ENCODE measurements at regions not wholly inside any gene's neighbourhood (a gene's known extent, or its start where the extent isn't known, plus 50 kb on each side); places are given as distances from the start of the nearest gene placed in this dataset.
"Not testable (repeated sequence)": the region's sequence is repeated elsewhere in the genome, so short reads cannot be mapped to it uniquely, and the experiment has no call there.

DNA sequence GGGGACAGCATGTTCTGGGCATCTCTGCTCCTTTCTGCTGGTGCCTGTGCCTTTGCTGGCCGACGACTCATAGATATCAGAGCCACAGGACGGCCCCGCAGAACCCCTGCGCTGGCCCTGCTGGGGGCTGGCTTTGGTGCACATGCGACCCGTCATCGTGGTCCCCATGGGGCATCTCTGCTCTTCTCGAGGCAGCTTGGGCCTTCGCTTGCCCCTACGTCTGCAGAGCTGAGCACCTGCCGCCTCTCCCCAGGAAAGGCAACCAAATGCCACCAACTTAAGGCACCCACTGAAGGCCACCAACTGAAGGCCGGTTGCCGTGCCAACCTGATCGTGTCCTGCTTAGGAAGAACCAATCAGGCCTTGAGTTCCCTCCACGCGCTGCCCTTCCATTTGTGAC, 153.1 kb downstream of the FOXD4L6 start:
- not testable (repeated sequence) for H3K27ac ChIP-seq (ENCODE audit: low read depth, low read length)

DNA sequence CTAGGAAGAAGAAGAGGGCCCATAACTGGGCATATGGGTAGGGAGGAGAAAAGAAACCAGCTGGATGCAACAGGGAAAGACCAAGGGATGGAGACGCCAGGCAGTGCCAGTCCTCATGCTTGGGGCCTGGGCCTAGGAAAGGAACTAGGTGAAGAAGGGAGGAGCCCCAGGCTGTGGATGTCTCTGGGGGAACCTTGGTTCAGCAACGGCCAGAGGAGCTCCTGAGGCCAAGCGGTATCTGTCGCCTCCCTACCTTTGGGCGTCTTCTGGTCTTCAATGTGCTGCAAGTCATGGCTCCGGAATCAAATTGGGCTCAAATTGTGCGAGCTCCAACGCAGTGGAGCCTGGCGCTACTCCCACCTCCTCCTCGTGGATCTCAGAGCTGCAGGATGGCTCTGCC, 153.6 kb downstream of the FOXD4L6 start:
- H3K4me2 ChIP-seq (ENCODE audit: low read length); H3K9me2 ChIP-seq (replicated peaks; ENCODE audit: control insufficient read depth, low read length); H3K4me1 ChIP-seq (ENCODE audit: control insufficient read depth, low read length); H3K79me2 ChIP-seq (ENCODE audit: control insufficient read depth, low read length); H3K4me3 ChIP-seq (ENCODE audit: low read length); H3K27me3 ChIP-seq (ENCODE audit: control insufficient read depth, low read length); H4K20me1 ChIP-seq (ENCODE audit: control insufficient read depth, insufficient read depth, low read depth, low read length); H3K27ac ChIP-seq (ENCODE audit: low read depth, low read length); H3F3A ChIP-seq (ENCODE audit: control insufficient read depth, insufficient read depth); H3K36me3 ChIP-seq (ENCODE audit: control insufficient read depth, low read length); H3K9me3 ChIP-seq (ENCODE audit: control insufficient read depth, insufficient read depth, low read length): not testable (repeated sequence)

More for the DNA sequence above, 153.1 kb downstream of the FOXD4L6 start:
- H3K9me3 ChIP-seq (ENCODE audit: control insufficient read depth, insufficient read depth, low read length); H3K4me3 ChIP-seq (ENCODE audit: low read length); H3K4me2 ChIP-seq (ENCODE audit: low read length); H3K9me2 ChIP-seq (replicated peaks; ENCODE audit: control insufficient read depth, low read length); H3K36me3 ChIP-seq (ENCODE audit: control insufficient read depth, low read length); H4K20me1 ChIP-seq (ENCODE audit: control insufficient read depth, insufficient read depth, low read depth, low read length); H3F3A ChIP-seq (ENCODE audit: control insufficient read depth, insufficient read depth); H3K4me1 ChIP-seq (ENCODE audit: control insufficient read depth, low read length); H3K27me3 ChIP-seq (ENCODE audit: control insufficient read depth, low read length); H3K79me2 ChIP-seq (ENCODE audit: control insufficient read depth, low read length): not testable (repeated sequence)

DNA sequence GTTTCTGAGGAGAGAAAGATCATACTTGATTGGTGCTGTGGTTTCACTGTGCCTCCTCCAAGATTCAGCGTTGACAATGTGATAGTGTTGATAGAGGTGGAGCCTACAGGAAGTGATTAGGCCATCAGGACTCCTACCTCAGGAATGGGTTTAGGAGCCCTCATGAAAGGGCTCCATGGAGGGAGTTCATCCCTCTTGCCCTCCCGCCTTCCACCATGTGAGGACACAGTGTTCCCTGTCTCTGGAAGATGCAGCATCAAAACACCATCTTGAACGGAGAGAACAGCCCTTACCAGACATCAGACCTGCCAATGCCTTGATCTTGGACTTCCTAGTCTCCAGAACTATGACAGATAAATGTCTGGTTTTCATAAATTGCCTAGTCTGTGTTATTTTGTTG, 156.7 kb downstream of the FOXD4L6 start:
- not testable (repeated sequence) for H3K9me3 ChIP-seq (ENCODE audit: control insufficient read depth, insufficient read depth, low read length); H3K4me3 ChIP-seq (ENCODE audit: low read length); H3K9me2 ChIP-seq (replicated peaks; ENCODE audit: control insufficient read depth, low read length); H3F3A ChIP-seq (ENCODE audit: control insufficient read depth, insufficient read depth); H3K4me2 ChIP-seq (ENCODE audit: low read length); H3K79me2 ChIP-seq (ENCODE audit: control insufficient read depth, low read length); H3K27me3 ChIP-seq (ENCODE audit: control insufficient read depth, low read length); H3K27ac ChIP-seq (ENCODE audit: low read depth, low read length); H4K20me1 ChIP-seq (ENCODE audit: control insufficient read depth, insufficient read depth, low read depth, low read length); H3K36me3 ChIP-seq (ENCODE audit: control insufficient read depth, low read length); H3K4me1 ChIP-seq (ENCODE audit: control insufficient read depth, low read length)

DNA sequence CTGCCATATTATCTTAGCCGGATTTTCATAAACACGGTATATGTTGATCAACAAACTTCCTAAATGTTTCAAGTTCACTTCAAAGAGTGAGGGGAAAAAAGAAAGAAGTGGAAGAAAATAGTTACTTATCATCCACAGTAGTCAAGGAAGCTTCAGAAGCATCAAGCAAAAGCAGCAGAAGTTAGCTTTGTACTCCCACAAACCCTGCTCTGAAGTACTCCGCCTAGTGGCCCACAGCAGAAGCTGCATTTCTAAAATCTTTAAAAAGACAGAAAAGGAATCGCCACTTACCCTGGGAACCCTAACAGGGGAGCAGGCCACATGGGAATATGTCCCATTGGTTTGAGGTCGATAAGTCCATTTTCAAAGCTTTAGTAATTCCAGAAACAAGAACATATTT, 158.1 kb downstream of the FOXD4L6 start:
- not testable (repeated sequence) for H3K27ac ChIP-seq (ENCODE audit: low read depth, low read length); H3K4me2 ChIP-seq (ENCODE audit: low read length); H3K9me2 ChIP-seq (replicated peaks; ENCODE audit: control insufficient read depth, low read length); H3K4me1 ChIP-seq (ENCODE audit: control insufficient read depth, low read length); H3K4me3 ChIP-seq (ENCODE audit: low read length); H3K79me2 ChIP-seq (ENCODE audit: control insufficient read depth, low read length); H3F3A ChIP-seq (ENCODE audit: control insufficient read depth, insufficient read depth); H3K9me3 ChIP-seq (ENCODE audit: control insufficient read depth, insufficient read depth, low read length); H4K20me1 ChIP-seq (ENCODE audit: control insufficient read depth, insufficient read depth, low read depth, low read length); H3K27me3 ChIP-seq (ENCODE audit: control insufficient read depth, low read length); H3K36me3 ChIP-seq (ENCODE audit: control insufficient read depth, low read length)
- TF ChIP-seq, protein P1, sequence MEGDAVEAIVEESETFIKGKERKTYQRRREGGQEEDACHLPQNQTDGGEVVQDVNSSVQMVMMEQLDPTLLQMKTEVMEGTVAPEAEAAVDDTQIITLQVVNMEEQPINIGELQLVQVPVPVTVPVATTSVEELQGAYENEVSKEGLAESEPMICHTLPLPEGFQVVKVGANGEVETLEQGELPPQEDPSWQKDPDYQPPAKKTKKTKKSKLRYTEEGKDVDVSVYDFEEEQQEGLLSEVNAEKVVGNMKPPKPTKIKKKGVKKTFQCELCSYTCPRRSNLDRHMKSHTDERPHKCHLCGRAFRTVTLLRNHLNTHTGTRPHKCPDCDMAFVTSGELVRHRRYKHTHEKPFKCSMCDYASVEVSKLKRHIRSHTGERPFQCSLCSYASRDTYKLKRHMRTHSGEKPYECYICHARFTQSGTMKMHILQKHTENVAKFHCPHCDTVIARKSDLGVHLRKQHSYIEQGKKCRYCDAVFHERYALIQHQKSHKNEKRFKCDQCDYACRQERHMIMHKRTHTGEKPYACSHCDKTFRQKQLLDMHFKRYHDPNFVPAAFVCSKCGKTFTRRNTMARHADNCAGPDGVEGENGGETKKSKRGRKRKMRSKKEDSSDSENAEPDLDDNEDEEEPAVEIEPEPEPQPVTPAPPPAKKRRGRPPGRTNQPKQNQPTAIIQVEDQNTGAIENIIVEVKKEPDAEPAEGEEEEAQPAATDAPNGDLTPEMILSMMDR (IDR thresholded peaks at IDR 0.05; ENCODE audit: low read depth, low read length, poor library complexity, severe bottlenecking), result peak; percentile 35

DNA sequence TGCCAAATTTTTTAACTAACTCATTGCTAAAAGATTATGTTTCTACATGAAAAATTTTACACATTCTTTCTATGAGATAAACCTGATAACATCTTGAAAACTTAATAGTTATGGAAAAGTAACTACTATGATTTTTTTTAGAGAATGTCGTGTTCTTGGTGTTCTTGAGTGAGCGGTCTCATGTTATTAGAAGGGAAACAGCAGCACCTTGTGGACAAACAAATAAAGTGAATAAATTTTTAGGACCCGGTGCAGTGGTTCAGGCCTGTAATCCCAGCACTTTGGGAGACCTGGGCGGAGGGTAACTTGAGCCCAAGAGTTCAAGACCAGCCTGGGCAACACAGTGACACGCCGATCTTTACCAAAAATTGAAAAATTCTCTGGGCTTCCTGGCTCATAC, 166.0 kb downstream of the FOXD4L6 start:
- H4K20me1 ChIP-seq (ENCODE audit: control insufficient read depth, insufficient read depth, low read depth, low read length); H3K79me2 ChIP-seq (ENCODE audit: control insufficient read depth, low read length); H3K4me3 ChIP-seq (ENCODE audit: low read length); H3K9me2 ChIP-seq (replicated peaks; ENCODE audit: control insufficient read depth, low read length); H3K4me2 ChIP-seq (ENCODE audit: low read length); H3K9me3 ChIP-seq (ENCODE audit: control insufficient read depth, insufficient read depth, low read length); H3F3A ChIP-seq (ENCODE audit: control insufficient read depth, insufficient read depth); H3K36me3 ChIP-seq (ENCODE audit: control insufficient read depth, low read length); H3K27ac ChIP-seq (ENCODE audit: low read depth, low read length); H3K27me3 ChIP-seq (ENCODE audit: control insufficient read depth, low read length); H3K4me1 ChIP-seq (ENCODE audit: control insufficient read depth, low read length): not testable (repeated sequence)

DNA sequence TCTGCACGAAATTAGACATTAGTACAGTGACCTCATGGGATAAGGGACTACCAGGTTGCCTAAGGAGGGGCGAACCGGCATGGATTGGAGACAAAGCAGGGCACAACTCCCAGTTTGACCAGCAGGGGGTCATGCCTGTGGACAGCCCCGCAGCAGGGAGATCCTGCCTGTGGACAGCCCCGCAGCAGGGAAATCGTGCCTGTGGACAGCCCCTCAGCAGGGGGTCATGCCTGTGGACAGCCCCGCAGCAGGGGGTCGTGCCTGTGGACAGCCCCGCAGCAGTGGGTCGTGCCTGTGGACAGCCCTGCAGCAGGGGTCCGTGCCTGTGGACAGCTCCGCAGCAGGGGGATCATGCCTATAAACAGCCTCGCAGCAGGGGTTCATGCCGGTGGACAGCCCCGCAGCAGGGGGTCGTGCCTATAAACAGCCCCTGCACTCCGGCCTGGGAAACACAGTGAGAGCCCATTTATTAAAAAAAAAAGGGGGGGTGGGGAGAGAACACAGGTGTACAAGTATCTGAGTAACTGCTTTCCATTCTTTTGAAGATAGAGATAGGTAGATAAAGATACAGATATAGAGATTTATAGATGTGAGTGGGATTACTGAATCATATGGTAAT, 176.5 kb downstream of the FOXD4L6 start:
- H3K4me2 ChIP-seq (ENCODE audit: low read length); H3K27ac ChIP-seq (ENCODE audit: low read depth, low read length); H3K79me2 ChIP-seq (ENCODE audit: control insufficient read depth, low read length); H3K4me3 ChIP-seq (ENCODE audit: low read length); H3F3A ChIP-seq (ENCODE audit: control insufficient read depth, insufficient read depth); H4K20me1 ChIP-seq (ENCODE audit: control insufficient read depth, insufficient read depth, low read depth, low read length); H3K9me3 ChIP-seq (ENCODE audit: control insufficient read depth, insufficient read depth, low read length); H3K9me2 ChIP-seq (replicated peaks; ENCODE audit: control insufficient read depth, low read length); H3K4me1 ChIP-seq (ENCODE audit: control insufficient read depth, low read length); H3K36me3 ChIP-seq (ENCODE audit: control insufficient read depth, low read length); H3K27me3 ChIP-seq (ENCODE audit: control insufficient read depth, low read length): not testable (repeated sequence)

DNA sequence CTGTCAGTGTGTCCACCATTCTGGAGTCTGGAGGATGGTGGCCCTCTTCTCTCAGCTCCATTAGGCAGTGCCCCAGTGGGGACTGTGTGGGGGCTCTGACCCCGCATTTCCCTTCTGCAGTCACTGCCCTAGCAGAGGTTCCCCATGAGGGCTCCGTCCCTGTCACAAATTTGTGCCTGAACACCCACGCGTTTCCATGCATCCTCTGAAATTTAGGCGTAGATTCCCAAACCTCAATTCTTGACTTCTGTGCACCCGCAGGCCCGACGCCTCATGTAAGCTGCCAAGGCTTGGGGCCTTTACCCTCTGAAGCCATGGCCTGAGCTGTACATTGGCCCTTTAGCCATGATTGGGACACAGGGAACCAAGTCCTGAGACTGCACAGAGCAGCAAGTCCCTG, 182.3 kb downstream of the FOXD4L6 start:
- not testable (repeated sequence) for H3K4me3 ChIP-seq (ENCODE audit: low read length); H3K9me3 ChIP-seq (ENCODE audit: control insufficient read depth, insufficient read depth, low read length); H3K36me3 ChIP-seq (ENCODE audit: control insufficient read depth, low read length); H3K4me1 ChIP-seq (ENCODE audit: control insufficient read depth, low read length); H3K79me2 ChIP-seq (ENCODE audit: control insufficient read depth, low read length); H3K27me3 ChIP-seq (ENCODE audit: control insufficient read depth, low read length); H3K27ac ChIP-seq (ENCODE audit: low read depth, low read length); H4K20me1 ChIP-seq (ENCODE audit: control insufficient read depth, insufficient read depth, low read depth, low read length); H3K9me2 ChIP-seq (replicated peaks; ENCODE audit: control insufficient read depth, low read length); H3F3A ChIP-seq (ENCODE audit: control insufficient read depth, insufficient read depth); H3K4me2 ChIP-seq (ENCODE audit: low read length)

DNA sequence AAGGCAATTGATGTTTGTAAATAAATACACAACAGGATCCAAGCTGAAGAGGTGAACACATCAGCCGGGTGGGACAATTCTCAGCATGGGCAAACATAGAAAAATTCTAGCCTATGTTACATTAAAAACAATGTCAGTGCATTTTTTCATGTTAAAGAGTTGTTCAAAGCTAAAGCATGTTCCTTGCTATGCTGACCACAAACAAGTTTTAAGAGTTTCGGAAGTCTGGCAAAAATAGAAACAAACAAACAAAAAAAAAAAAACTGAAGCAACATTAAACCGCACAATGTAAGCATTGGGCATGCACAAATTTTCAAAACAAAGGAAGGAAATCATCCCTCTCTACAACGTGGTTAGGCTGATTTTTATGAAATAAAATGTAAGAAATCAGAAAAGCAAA, 185.8 kb downstream of the FOXD4L6 start:
- H3K36me3 ChIP-seq (ENCODE audit: control insufficient read depth, low read length); H3F3A ChIP-seq (ENCODE audit: control insufficient read depth, insufficient read depth); H3K4me3 ChIP-seq (ENCODE audit: low read length); H3K27ac ChIP-seq (ENCODE audit: low read depth, low read length); H3K4me1 ChIP-seq (ENCODE audit: control insufficient read depth, low read length); H3K27me3 ChIP-seq (ENCODE audit: control insufficient read depth, low read length); H4K20me1 ChIP-seq (ENCODE audit: control insufficient read depth, insufficient read depth, low read depth, low read length); H3K9me2 ChIP-seq (replicated peaks; ENCODE audit: control insufficient read depth, low read length); H3K79me2 ChIP-seq (ENCODE audit: control insufficient read depth, low read length); H3K4me2 ChIP-seq (ENCODE audit: low read length); H3K9me3 ChIP-seq (ENCODE audit: control insufficient read depth, insufficient read depth, low read length): not testable (repeated sequence)
